ENCODE measurements at regions not wholly inside any gene's neighbourhood (a gene's known extent, or its start where the extent isn't known, plus 50 kb on each side); places are given as distances from the start of the nearest gene placed in this dataset.
"Not testable (repeated sequence)": the region's sequence is repeated elsewhere in the genome, so short reads cannot be mapped to it uniquely, and the experiment has no call there.

- H3K4me3 ChIP-seq, result no peak overlapping the region
Observed at GRCh38 chr4:19575924-19576323, 675.8 kb upstream of the SLIT2 start.

DNA sequence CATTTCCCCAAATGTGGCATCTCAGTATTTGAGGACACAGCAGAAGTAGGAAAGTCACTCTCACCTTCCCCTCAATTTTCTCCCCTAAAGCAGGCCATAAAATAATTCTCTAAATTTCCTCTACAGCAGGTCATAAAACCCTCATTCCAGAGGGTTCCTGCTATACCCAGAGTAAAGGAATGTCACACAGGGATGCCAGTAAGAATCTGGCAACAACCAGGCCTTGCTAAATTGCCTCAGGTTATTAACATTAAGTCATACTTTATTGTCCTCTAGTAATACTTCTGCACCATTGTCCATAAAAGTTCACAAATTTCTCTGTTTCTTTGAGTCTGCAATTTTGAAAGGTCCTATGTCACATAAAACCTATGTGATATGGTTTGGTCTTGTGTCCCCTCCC lies 685.7 kb upstream of the SLIT2 start:
- no peak overlapping the region for H3K4me3 ChIP-seq
- no peak overlapping the region for H3K27ac ChIP-seq

More at GRCh38 chr4:19575924-19576323, 675.8 kb upstream of the SLIT2 start:
- H3K27ac ChIP-seq, result no peak overlapping the region

DNA sequence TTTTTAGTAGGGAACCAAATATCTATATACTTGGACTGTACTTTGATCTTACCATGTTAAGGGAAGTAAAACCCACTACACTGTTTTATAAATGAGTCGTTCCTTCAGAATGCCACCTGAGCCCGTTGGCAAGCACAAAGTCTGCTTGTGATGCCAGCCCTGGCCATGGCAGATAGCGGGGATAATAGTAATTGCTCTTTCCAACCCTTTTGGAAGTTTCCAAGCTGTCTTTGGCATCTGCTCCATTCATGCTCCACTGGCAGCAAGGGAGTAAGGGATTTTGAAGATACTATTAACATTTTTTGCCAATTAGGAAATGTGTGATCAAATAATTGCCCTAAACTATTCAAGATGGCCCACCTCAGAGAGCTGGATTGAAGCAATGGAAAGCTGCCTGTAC lies 689.2 kb upstream of the SLIT2 start:
- Histone ChIP-seq H3K27ac (no peak overlapping the region), H3K4me3 (no peak overlapping the region)

DNA sequence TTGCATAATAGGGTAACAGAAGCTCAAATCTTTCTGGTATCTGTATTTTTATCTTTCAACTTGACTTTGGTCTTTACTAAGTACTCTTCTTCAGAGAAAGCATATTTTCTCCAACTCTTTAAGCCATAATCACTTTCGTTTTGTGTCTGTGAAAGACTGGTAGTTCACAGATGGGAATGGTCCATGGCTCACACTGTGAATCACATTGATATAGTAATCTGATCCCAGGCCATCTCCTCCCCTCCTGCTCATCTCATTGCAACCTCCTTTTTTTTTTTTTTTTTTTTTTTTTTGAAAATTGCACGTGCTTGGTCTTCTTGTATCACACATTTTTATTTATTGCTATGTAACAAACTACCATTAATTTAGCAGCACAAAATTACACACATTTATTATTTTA lies 694.5 kb upstream of the SLIT2 start:
- no peak overlapping the region for H3K4me3 ChIP-seq
- H3K27ac ChIP-seq, result no peak overlapping the region

GRCh38 chr4:19556276-19556675 lies 695.4 kb upstream of the SLIT2 start:
- H3K27ac ChIP-seq, H3K4me3 ChIP-seq: not testable (repeated sequence)

DNA sequence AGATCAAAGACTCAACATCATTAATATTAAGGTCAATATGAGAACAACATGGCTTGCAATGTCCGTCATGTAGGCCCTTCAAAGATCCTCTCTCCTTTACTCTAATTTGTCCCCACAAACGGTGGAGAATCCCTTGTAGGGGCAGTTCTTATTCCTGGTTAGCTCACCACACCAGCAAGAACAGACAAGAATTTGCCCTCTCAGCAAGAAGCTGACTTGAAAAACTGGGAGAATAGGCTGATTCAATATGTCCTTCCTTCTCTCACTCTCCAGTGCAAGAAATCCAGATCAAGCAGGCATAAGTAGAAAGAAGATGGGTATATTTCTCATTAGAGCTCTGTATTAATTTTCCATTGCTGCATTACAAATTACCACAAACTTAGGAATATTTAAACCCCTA lies 704.2 kb upstream of the SLIT2 start:
- Histone ChIP-seq H3K4me3 (no peak overlapping the region), H3K27ac (no peak overlapping the region)

DNA sequence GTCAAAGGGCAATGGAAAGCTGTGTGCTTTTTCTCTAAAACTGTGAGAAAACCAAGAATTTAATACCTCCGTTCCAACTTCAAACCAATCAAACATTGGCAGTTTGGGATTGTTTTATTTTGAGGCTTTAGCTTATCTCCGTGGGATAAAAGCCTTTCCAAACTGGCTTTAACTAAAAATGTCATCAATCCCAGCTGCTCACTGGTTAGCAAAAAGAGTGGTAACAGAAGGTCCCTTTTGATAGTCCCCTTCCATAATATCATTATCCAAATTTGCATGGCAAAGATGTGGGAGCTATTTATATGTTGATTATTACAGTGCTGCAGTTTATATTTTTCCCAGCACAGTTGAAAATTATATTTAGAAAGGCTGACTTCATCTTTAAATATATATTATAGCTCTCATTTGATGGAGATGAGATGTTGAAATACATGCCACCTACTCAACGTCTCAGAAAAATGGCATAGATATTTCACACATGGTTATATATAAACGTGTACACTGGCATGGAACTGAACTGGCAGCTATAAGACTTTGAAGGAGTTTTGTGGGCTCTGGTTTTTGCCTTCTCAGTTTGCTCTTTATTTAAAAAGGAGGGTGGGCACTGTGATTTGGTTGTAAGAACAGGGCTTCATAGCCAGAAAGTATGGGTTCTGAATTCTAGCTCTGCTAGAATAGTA lies 707.1 kb upstream of the SLIT2 start:
- H3K27ac ChIP-seq, result no peak overlapping the region
- H3K4me3 ChIP-seq, result no peak overlapping the region

- H3K4me3 ChIP-seq, result no peak overlapping the region
- H3K27ac ChIP-seq, result no peak overlapping the region
Observed at GRCh38 chr4:19540859-19541540, 710.7 kb upstream of the SLIT2 start.

- Histone ChIP-seq H3K4me3 (no peak overlapping the region), H3K27ac (no peak overlapping the region)
Observed at GRCh38 chr4:19539201-19539600, 712.5 kb upstream of the SLIT2 start.

DNA sequence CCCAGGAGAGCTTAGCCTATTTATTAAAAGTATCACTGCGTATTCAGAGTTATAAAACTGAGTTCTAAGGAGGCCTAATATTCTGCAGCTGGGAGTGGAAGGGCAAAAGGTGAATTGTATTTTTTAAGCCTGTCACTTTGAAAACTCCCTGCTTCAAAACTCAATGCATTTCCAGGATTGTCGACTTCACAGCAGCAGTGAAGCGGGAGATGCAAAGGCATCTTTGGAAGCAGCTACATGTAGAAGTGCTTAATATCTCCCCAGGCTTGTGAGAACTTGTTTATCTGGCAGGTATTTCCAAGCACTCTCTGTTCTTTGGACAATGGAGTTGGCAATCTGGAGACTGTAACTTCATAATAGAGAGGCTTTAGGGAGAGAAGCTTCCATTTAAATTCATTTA lies 717.5 kb upstream of the SLIT2 start:
- H3K27ac ChIP-seq, result no peak overlapping the region
- no peak overlapping the region for H3K4me3 ChIP-seq

DNA sequence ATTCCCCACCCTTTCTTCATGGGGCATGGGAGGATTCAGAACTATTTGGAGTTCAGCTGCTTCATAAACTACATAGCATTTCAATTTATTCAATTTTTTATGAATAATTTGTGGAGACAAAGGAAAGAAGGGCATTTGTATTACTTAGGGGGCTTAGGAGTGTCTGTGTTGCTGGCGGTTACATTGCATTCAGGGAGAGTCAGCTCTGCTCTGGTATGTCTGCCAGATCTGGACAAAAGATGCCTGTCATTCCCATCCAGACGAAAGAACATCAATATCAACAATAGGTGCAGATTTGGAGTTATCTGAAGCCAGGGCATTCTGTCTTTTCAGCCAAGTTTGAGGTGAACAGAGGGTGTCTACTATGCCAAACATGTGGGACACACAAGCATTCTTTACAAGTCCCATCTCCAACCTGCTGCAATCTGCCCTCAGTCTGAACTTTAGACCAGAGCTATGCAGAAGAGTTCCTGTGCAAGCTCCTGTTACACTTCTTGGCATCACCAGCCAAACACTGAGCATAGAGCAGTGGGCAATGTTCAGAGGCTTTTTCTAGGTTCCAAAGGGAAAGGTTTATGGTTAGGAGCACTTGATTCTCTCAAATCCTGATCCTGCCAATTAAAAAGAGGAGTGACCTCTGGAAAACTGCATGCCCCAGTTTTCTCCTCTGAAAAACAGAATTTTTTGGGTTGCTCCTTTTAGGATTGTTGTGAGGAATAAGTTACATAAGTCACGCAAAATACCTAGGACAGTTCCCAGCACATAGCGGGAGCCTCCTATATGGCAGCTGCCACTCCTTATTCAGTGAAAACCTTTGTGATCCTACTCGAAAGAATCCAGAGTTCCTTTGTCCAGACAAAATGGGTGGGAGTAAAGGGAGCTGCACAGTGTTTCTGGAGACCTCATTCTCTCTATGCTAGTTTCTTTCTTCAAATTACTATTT lies 719.5 kb upstream of the SLIT2 start:
- Histone ChIP-seq H3K27ac (no peak overlapping the region), H3K4me3 (no peak overlapping the region)

- Histone ChIP-seq H3K4me3 (no peak overlapping the region), H3K27ac (no peak overlapping the region)
Observed at GRCh38 chr4:19523964-19524363, 727.7 kb upstream of the SLIT2 start.

- H3K27ac ChIP-seq, result no peak overlapping the region
- H3K4me3 ChIP-seq, result no peak overlapping the region
Observed at GRCh38 chr4:19522966-19523365, 728.7 kb upstream of the SLIT2 start.

DNA sequence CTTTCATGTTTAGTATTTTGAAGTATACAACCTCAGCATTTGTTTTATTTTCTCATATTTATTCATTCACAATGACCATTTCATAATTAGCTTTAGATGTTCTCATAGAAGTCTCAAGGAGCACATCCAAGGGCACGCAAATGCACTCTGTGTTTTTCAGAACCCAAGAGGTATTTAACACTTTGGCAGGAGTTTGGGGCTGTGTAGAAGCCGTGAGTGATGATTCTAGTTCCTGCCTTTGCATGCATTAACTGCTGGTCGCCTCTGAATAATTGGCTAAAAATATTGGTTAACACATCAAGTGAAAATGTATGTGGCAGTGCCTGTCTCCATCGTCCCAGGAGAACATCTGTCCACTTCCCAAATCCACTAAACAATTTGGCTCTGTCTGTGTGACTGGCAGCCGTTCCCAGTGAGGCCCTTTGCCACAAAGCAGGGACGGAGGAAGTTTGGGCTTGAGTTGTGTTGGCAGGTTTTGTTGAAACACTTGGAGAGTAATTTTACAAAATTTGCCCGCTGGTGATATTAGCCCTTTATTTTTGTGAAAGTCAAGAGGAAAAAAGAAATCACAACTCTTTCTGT lies 730.7 kb upstream of the SLIT2 start:
- Histone ChIP-seq H3K4me3 (no peak overlapping the region), H3K27ac (no peak overlapping the region)

DNA sequence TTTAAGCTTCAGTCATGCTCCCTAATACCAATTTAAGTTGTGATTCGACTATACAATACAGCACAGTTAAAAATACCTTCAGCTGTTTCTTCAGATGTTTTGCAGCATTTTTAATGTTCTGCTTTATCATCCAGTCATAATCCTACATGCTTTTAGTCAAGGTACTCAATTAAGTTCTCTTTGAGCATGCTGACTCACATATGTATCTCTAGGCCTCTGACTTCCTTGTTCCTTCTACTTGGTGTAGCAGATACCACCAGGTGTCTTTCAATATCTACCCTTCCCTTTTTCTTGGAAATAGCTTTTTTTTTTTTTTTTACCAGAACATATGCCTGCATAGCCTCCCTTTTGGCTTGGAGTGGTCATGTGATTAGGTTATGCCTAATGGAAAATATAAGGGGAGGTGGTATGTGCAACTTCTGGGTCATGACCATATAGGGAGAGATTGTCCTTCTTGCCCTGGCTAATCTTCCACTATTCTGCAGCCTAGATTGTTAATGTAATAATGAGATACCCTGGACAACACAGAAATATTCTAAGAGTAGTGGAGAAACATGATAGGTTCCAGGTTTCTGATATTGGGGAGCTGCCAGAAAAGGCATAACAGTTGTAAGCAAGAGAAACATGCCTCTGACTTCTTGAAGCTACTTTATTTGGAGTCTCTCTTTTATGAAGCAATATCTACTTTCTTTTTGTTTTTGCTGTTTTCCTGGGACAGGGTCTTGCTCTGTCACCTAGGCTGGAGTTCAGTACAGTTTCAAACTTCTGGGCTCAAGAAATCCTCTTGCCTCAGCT lies 737.2 kb upstream of the SLIT2 start:
- no peak overlapping the region for H3K27ac ChIP-seq
- H3K4me3 ChIP-seq, result no peak overlapping the region

DNA sequence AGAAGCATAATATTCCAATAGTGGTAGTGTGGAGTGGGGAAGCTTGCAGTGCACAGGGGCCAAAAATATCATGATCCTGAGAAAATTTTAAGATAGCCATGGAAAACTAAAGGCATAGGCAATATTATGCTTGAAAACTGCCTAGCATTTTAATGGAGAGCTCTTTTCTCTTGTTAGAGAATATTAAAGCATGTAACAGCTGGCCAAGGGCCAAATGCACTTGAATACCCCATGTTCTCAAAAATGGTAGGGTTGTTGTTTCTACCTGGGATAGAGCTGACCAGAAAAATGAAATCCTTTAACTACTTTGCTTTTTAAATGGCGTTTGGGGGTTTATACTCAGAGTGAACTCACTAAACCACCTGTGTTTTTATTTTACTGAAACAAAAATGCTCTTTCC lies 739.6 kb upstream of the SLIT2 start:
- no peak overlapping the region for H3K27ac ChIP-seq
- H3K4me3 ChIP-seq, result no peak overlapping the region

GRCh38 chr4:19510993-19511392 lies 740.7 kb upstream of the SLIT2 start:
- Histone ChIP-seq H3K27ac (no peak overlapping the region), H3K4me3 (no peak overlapping the region)

DNA sequence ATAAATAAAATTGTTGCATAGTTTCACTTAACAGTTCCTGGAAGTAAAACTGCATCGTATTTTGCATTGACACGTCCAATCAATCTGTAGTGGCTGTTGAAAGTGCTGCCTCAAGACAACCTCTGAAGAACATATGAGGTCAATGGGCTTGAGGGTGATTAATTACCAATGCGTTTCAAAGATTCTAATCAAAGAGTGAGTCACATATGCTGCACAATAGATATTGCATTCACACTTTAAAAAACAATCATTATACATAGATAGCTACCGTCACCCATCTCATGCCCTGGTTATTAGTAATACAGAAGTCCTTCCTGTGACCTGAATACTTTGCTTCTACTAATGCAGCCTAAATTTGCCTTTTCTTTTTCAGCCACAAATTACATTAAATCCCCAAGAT lies 743.3 kb upstream of the SLIT2 start:
- no peak overlapping the region for H3K4me3 ChIP-seq
- no peak overlapping the region for H3K27ac ChIP-seq

GRCh38 chr4:19497705-19498104 lies 754.0 kb upstream of the SLIT2 start:
- Histone ChIP-seq H3K4me3 (no peak overlapping the region), H3K27ac (no peak overlapping the region)

DNA sequence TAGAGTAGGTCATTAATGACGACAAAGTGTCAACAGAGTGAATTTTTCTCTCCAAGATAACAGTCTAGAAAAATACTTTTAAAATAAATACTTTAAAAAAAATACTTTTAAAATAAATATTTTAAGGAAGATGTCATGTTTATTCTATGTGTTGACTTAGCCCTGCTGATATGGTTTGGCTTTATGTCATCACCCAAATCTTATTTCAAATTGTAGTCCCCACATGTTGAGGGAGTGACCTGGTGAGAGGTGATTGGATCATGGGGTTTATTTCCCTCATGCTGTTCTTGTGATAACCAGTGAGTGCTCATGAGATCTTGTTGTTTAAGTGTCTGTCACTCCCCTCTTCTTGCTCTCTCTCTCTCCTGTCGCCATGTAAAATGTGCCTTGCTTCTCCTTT lies 754.9 kb upstream of the SLIT2 start:
- H3K27ac ChIP-seq, result no peak overlapping the region
- H3K4me3 ChIP-seq, result no peak overlapping the region
